OCI-LY7 (cell line): ENCODE measurements at regions not wholly inside any gene's neighbourhood (a gene's known extent, or its start where the extent isn't known, plus 50 kb on each side); places are given as distances from the start of the nearest gene placed in this dataset.

Experiments
- BruUV-seq: library from RNA; stranded (reverse); fragments of 400-500 nt; replicated peaks from 2 replicates; lab custom pipeline; 2021; lab: Mats Ljungman, UMichigan
- CTCF ChIA-PET: fragments of 300-600 bp; sonication (Branson Sonifier 250); formaldehyde crosslinking; loops from one replicate; lab custom pipeline; 2022; ENCODE audit warnings: antibody characterized with exemption; ENCODE audit not compliant: unreplicated experiment; lab: Charles Lee
- POLR2A ChIA-PET: fragments of 300-600 bp; sonication (Branson Sonifier 250); formaldehyde crosslinking; loops from one replicate; lab custom pipeline; 2022; ENCODE audit warnings: antibody characterized with exemption; lab: Charles Lee
- DNase-seq: peaks from one replicate; pipeline ENCODE4 v3.0.0-alpha.2; 2015; ENCODE audit warnings: low spot score
- H2AFZ ChIP-seq: fragments of 200-600 bp; sonication (generic), shearing (Covaris generic); 2 replicates; pipeline ENCODE4 v1.6.1; 2014; ENCODE audit warnings: mild to moderate bottlenecking, antibody characterized with exemption, low read length, moderate library complexity
- H3K27ac ChIP-seq: fragments of 200-600 bp; sonication (generic); 2 replicates; pipeline ENCODE4 v1.5.1; 2014; ENCODE audit warnings: mixed run types, low read depth, mild to moderate bottlenecking, moderate library complexity, low read length, inconsistent platforms; ENCODE audit not compliant: poor library complexity, severe bottlenecking
- H3K36me3 ChIP-seq: fragments of 200-600 bp; sonication (generic); 2 replicates; pipeline ENCODE4 v1.6.1; 2014; ENCODE audit warnings: mild to moderate bottlenecking, antibody characterized with exemption, low read length, moderate library complexity, mixed read lengths; ENCODE audit not compliant: insufficient read depth
- H3K4me1 ChIP-seq: fragments of 200-600 bp; sonication (generic); 2 replicates; pipeline ENCODE4 v1.5.1; 2014; ENCODE audit warnings: mild to moderate bottlenecking, low read length; ENCODE audit not compliant: insufficient read depth, poor library complexity, severe bottlenecking
- H3K4me2 ChIP-seq: fragments of 200-600 bp; sonication (generic); 2 replicates; pipeline ENCODE4 v1.6.1; 2014; ENCODE audit warnings: mild to moderate bottlenecking, low read length
- H3K4me3 ChIP-seq: fragments of 200-600 bp; sonication (generic); 2 replicates; pipeline ENCODE4 v1.5.1; 2014; ENCODE audit warnings: mild to moderate bottlenecking, low read depth, low read length; ENCODE audit not compliant: poor library complexity, severe bottlenecking
- H3K79me2 ChIP-seq: fragments of 200-600 bp; sonication (generic); 2 replicates; pipeline ENCODE4 v1.6.1; 2016; ENCODE audit warnings: low read depth, mild to moderate bottlenecking, low read length, moderate library complexity, mixed read lengths; ENCODE audit not compliant: insufficient read depth
- H3K9me2 ChIP-seq: fragments of 200-600 bp; sonication (generic); 2 replicates; pipeline ENCODE4 v1.6.1; 2016; ENCODE audit warnings: mild to moderate bottlenecking, low read length, mixed read lengths; ENCODE audit not compliant: insufficient read depth
- H3K9me3 ChIP-seq: fragments of 200-600 bp; sonication (generic); 2 replicates; pipeline ENCODE4 v1.6.1; 2014; ENCODE audit warnings: mild to moderate bottlenecking, mixed run types, low read length, mixed read lengths
- H4K20me1 ChIP-seq: fragments of 200-600 bp; sonication (generic); 2 replicates; pipeline ENCODE4 v1.6.1; 2014; ENCODE audit warnings: mild to moderate bottlenecking, antibody characterized with exemption, low read length, moderate library complexity, mixed read lengths; ENCODE audit not compliant: insufficient read depth
- CTCF ChIP-seq: fragments of 200-600 bp; sonication (generic); conservative IDR thresholded peaks from 2 replicates; pipeline ENCODE4 v1.5.1; 2014; ENCODE audit warnings: mild to moderate bottlenecking, antibody characterized with exemption, low read length, moderate library complexity, mixed read lengths
- EZH2phosphoT487 ChIP-seq: fragments of 200-600 bp; sonication (generic); IDR thresholded peaks from 2 replicates; pipeline ENCODE4 v1.6.1; 2018; ENCODE audit warnings: low read depth, borderline replicate concordance, mild to moderate bottlenecking, mixed run types, antibody characterized with exemption, low read length, moderate library complexity, mixed read lengths
- intact Hi-C: fragments of 100-400 bp; cut with micrococcal nuclease; formaldehyde crosslinking; loops from one replicate; pipeline ENCODE4 v1.10.0; 2022; ENCODE audit not compliant: unreplicated experiment

DNA sequence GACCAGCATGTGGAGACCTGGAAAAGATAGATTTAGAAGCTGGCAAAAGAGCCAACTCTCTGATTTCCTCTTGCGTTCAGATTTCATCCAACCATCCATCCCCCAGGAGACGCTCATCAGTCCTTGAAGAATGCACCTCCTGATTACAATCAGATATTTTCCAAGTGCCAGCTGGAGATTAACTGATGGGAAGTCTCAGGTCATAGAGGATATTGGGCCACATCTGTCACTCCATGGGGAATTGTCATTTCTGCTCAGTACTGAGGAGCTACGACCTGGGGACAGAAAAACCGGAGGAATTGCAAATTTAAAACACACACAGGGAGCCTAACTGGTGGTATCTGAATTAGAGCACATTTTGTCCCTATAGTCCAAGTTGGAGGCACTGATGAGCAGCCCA, 496.2 kb upstream of the SULF2 start:
- no peak for TF ChIP-seq EZH2phosphoT487
- TF ChIP-seq CTCF, result no peak
- H3K9me2 ChIP-seq, result no peaks in the 10 kb centered on the region
- POLR2A ChIA-PET, result no interaction called here
- intact Hi-C loops, result no loop called here
- peaks cover 16% of the 10 kb centered on the region for H3K4me1 ChIP-seq
- H3K27ac ChIP-seq, result no peak overlapping the region
- no peak overlapping the region for H3K4me2 ChIP-seq
- BruUV-seq, result no TSS peak
- H3K79me2 ChIP-seq, result no peaks in the 10 kb centered on the region
- no peak overlapping the region for H2AFZ ChIP-seq
- H3K9me3 ChIP-seq, result no peaks in the 10 kb centered on the region
- no peak for DNase-seq
- H3K4me3 ChIP-seq, result no peak overlapping the region
- H3K36me3 ChIP-seq, result no peaks in the 10 kb centered on the region
- CTCF ChIA-PET, result no interaction called here
- no peaks in the 10 kb centered on the region for H4K20me1 ChIP-seq

GRCh38 chr20:48278961-48279481, 493.7 kb upstream of the SULF2 start:
- no TSS peak for BruUV-seq
- Histone ChIP-seq H3K9me3 (no peaks in the 10 kb centered on the region), H3K4me3 (no peak overlapping the region), H4K20me1 (no peaks in the 10 kb centered on the region), H3K36me3 (no peaks in the 10 kb centered on the region), H3K79me2 (no peaks in the 10 kb centered on the region), H3K27ac (no peak overlapping the region), H2AFZ (0 out of 2 replicates have a peak overlapping the region, but pooled peaks have one; percentile 4), H3K4me1 (peaks cover 16% of the 10 kb centered on the region), H3K4me2 (0 out of 2 replicates have a peak overlapping the region, but pooled peaks have one; percentile 14), H3K9me2 (no peaks in the 10 kb centered on the region)
- POLR2A ChIA-PET, result interaction anchor here (0.7 kb wide), 1 partner anchor 37 kb away, joined by 3 read pairs; no protein-coding TSS in a partner anchor
- DNase-seq, result peak; percentile 38
- no peak for TF ChIP-seq EZH2phosphoT487
- no peak for TF ChIP-seq CTCF
- intact Hi-C loops, result no loop called here
- CTCF ChIA-PET, result no interaction called here

GRCh38 chr20:48277266-48277665, 492.0 kb upstream of the SULF2 start:
- Histone ChIP-seq H4K20me1 (no peaks in the 10 kb centered on the region), H3K4me3 (no peak overlapping the region), H3K9me3 (no peaks in the 10 kb centered on the region), H3K27ac (no peak overlapping the region), H2AFZ (no peak overlapping the region), H3K9me2 (no peaks in the 10 kb centered on the region), H3K36me3 (no peaks in the 10 kb centered on the region), H3K4me2 (no peak overlapping the region), H3K79me2 (no peaks in the 10 kb centered on the region), H3K4me1 (peaks cover 16% of the 10 kb centered on the region)
- no peak for DNase-seq
- no TSS peak for BruUV-seq
- TF ChIP-seq CTCF, result no peak
- TF ChIP-seq EZH2phosphoT487, result no peak
- intact Hi-C loops, result no loop called here
- CTCF ChIA-PET, result no interaction called here
- POLR2A ChIA-PET, result no interaction called here
